HepG2 (cell line): ENCODE measurements at regions not wholly inside any gene's neighbourhood (a gene's known extent, or its start where the extent isn't known, plus 50 kb on each side); places are given as distances from the start of the nearest gene placed in this dataset.

ENCODE experiments used
- HES4 ChIP-seq: sonication (generic); formaldehyde crosslinking; IDR thresholded peaks from 2 replicates; pipeline ENCODE4 v1.9.0; 2021; ENCODE audit warnings: mild to moderate bottlenecking, missing genetic modification reagents, borderline replicate concordance
- MLLT10 ChIP-seq: sonication (generic); formaldehyde crosslinking; IDR thresholded peaks from 2 replicates; pipeline ENCODE4 v1.4.0; 2020; ENCODE audit warnings: missing genetic modification reagents
- MTA1 ChIP-seq: sonication (generic); formaldehyde crosslinking; IDR thresholded peaks from 2 replicates; pipeline ENCODE4 v1.4.0; 2020; ENCODE audit warnings: missing genetic modification reagents, mild to moderate bottlenecking, borderline replicate concordance
- NR1H2 ChIP-seq: sonication (generic); formaldehyde crosslinking; IDR thresholded peaks from 2 replicates; pipeline ENCODE4 v1.8.1; 2022; ENCODE audit warnings: low read depth, missing genetic modification reagents, borderline replicate concordance
- SIN3A ChIP-seq: IDR thresholded peaks from 2 replicates; pipeline ENCODE4 v1.6.1; 2011; ENCODE audit warnings: low read depth, mild to moderate bottlenecking, control low read depth, low read length, borderline replicate concordance
- YY1 ChIP-seq: IDR thresholded peaks from 2 replicates; pipeline ENCODE4 v1.6.1; 2011; ENCODE audit warnings: low read length, low read depth, moderate library complexity, mild to moderate bottlenecking; ENCODE audit not compliant: insufficient read depth, insufficient replicate concordance
- ZSCAN20 ChIP-seq: sonication (generic); formaldehyde crosslinking; IDR thresholded peaks from 2 replicates; pipeline ENCODE4 v1.4.0; 2020; ENCODE audit warnings: missing genetic modification reagents, mild to moderate bottlenecking, borderline replicate concordance
- TF ChIP-seq, protein P1 (sequence below): sonication (generic); formaldehyde crosslinking; IDR thresholded peaks from 2 replicates; pipeline ENCODE4 v1.8.1; 2023; ENCODE audit warnings: mild to moderate bottlenecking, missing genetic modification reagents, borderline replicate concordance
- TF ChIP-seq, protein P2 (sequence below): sonication (generic); formaldehyde crosslinking; IDR thresholded peaks from 2 replicates; pipeline ENCODE4 v1.9.0; 2021; ENCODE audit warnings: missing genetic modification reagents, borderline replicate concordance

DNA sequence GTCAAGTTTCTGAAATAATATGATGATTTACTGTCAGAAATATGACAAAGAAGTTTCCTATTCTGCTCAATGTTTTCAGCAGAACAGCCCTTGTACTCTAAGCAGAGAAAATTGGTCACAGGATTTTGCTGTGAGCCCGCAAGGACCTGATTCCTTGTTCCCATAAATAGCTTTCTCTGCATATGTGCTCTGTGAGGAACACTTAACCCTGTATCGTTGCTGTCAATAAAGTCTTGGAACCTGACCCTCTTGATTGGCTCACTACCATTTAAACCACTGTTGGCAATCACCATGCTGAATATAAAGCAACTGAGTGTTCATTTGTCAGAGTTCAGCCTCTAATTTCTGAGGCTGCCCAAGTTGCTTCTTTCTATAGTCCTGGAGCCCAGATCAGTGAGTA lies 158.2 kb upstream of the NOCT start:
- no peak for TF ChIP-seq MLLT10 (CRISPR knock-in tag)
- TF ChIP-seq NR1H2 (CRISPR knock-in tag) = no peak
- TF ChIP-seq, protein P1, sequence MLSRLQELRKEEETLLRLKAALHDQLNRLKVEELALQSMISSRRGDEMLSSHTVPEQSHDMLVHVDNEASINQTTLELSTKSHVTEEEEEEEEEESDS = no peak
- no peak for TF ChIP-seq ZSCAN20 (CRISPR knock-in tag)
- TF ChIP-seq, protein P2, sequence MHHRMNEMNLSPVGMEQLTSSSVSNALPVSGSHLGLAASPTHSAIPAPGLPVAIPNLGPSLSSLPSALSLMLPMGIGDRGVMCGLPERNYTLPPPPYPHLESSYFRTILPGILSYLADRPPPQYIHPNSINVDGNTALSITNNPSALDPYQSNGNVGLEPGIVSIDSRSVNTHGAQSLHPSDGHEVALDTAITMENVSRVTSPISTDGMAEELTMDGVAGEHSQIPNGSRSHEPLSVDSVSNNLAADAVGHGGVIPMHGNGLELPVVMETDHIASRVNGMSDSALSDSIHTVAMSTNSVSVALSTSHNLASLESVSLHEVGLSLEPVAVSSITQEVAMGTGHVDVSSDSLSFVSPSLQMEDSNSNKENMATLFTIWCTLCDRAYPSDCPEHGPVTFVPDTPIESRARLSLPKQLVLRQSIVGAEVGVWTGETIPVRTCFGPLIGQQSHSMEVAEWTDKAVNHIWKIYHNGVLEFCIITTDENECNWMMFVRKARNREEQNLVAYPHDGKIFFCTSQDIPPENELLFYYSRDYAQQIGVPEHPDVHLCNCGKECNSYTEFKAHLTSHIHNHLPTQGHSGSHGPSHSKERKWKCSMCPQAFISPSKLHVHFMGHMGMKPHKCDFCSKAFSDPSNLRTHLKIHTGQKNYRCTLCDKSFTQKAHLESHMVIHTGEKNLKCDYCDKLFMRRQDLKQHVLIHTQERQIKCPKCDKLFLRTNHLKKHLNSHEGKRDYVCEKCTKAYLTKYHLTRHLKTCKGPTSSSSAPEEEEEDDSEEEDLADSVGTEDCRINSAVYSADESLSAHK (CRISPR knock-in tag) = no peak
- TF ChIP-seq HES4 = no peak
- no peak for TF ChIP-seq YY1
- TF ChIP-seq SIN3A = no peak
- TF ChIP-seq MTA1 (CRISPR knock-in tag) = no peak
